Activated CD4-positive, alpha-beta T cell treated with anti-CD3 and anti-CD28 coated beads for 36 hours (primary cell): ENCODE measurements at regions not wholly inside any gene's neighbourhood (a gene's known extent, or its start where the extent isn't known, plus 50 kb on each side); places are given as distances from the start of the nearest gene placed in this dataset.

Experiments used
- ATAC-seq: fragments of 200-7000 bp; cut with Tn5 transposase; one replicate; pipeline ENCODE4 v1.10.0; 2021; ENCODE audit warnings: mild to moderate bottlenecking, moderate library complexity
- CTCF ChIA-PET: fragments of 350-600 bp; sonication (Branson Sonifier 250); formaldehyde crosslinking; loops from one replicate; lab custom pipeline; 2021; ENCODE audit warnings: antibody characterized with exemption; lab: Charles Lee
- POLR2A ChIA-PET: fragments of 350-600 bp; sonication (Branson Sonifier 250); formaldehyde crosslinking; loops from one replicate; lab custom pipeline; 2021; ENCODE audit warnings: antibody characterized with exemption, inconsistent platforms; lab: Charles Lee
- DNase-seq: peaks from one replicate; pipeline ENCODE4 v3.0.0-alpha.2; 2020
- H3K27ac Mint-ChIP-seq: one replicate; pipeline ENCODE4 v1.8.0; 2021; ENCODE audit warnings: mixed read lengths
- H3K27me3 Mint-ChIP-seq: one replicate; pipeline ENCODE4 v1.8.0; 2021; ENCODE audit warnings: mixed read lengths
- H3K36me3 Mint-ChIP-seq: one replicate; pipeline ENCODE4 v1.8.0; 2021; ENCODE audit warnings: low read depth, mixed read lengths
- H3K4me1 Mint-ChIP-seq: one replicate; pipeline ENCODE4 v1.8.0; 2021; ENCODE audit warnings: mixed read lengths
- H3K4me3 Mint-ChIP-seq: one replicate; pipeline ENCODE4 v1.8.0; 2021; ENCODE audit warnings: mild to moderate bottlenecking, moderate library complexity, mixed read lengths
- H3K9me3 Mint-ChIP-seq: one replicate; pipeline ENCODE4 v1.8.0; 2021; ENCODE audit warnings: low read depth, mixed read lengths
- intact Hi-C, 2 experiments: fragments of 100-400 bp; cut with DNase I in 1 of 2; cut with micrococcal nuclease in 1 of 2; formaldehyde crosslinking; loops; one replicate each; pipeline versions ENCODE4 v1.14.2 to v1.15.1; 2022 to 2024; cut with DNase I, micrococcal nuclease

DNA sequence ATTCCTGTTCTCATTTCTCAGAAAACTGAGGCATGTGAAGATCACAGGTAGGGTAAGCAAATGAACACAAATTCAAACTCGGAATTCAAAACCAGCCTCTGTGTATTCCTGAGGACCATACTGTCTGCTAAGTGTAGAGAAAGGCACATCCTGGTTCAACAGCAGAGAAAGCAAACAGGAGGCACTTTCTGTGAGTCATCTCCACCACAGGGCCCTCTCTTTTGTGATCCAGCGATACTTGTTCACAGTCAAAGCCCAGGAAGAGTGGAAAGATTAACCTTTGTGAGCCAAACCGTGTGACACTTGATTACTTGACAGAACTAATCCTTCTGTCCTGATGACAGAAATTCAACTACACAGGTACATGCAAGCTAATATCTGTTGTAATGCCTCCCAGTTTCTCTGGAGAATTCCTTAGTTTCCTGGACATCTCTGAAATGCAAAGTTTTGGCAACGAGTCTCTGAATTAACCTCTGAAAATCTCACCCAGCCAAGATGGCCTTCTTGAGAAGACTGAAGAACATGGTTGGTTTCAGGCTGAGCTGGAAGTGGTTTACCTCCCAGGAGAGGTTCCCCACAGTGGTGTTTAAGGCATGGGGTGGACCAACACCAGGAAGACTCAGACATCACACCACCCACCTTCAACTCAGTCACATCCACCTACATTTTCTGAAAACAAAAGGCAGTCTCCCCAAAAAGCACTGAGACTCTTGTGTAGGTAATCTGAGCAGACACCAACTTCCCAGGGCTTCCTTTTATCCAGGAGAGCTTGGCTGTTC, 98.2 kb upstream of the ERG start:
- Mint-ChIP-seq H3K4me1 (peaks cover 8% of the 10 kb centered on the region), H3K4me3 (no peak overlapping the region), H3K27me3 (peaks cover 16% of the 10 kb centered on the region), H3K9me3 (no peaks in the 10 kb centered on the region), H3K27ac (peak overlapping the region; percentile 43), H3K36me3 (no peaks in the 10 kb centered on the region)
- DNase-seq (peak; percentile 10), ATAC-seq (peak; percentile 60)
- ChIA-PET CTCF (interaction anchor here (0.6 kb wide), 1 partner anchor 737 kb away, joined by 3 read pairs; no protein-coding TSS in a partner anchor), POLR2A (no interaction called here)
- intact Hi-C loops = no loop called here

GRCh38 chr21:38597421-38597820, 99.1 kb upstream of the ERG start:
- Mint-ChIP-seq H3K27me3 (peaks cover 16% of the 10 kb centered on the region), H3K27ac (no peak overlapping the region), H3K4me1 (peaks cover 8% of the 10 kb centered on the region), H3K4me3 (no peak overlapping the region), H3K9me3 (no peaks in the 10 kb centered on the region), H3K36me3 (no peaks in the 10 kb centered on the region)
- ChIA-PET POLR2A (no interaction called here), CTCF (no interaction called here)
- DNase-seq = no peak
- intact Hi-C loops = no loop called here
- no peak for ATAC-seq

DNA sequence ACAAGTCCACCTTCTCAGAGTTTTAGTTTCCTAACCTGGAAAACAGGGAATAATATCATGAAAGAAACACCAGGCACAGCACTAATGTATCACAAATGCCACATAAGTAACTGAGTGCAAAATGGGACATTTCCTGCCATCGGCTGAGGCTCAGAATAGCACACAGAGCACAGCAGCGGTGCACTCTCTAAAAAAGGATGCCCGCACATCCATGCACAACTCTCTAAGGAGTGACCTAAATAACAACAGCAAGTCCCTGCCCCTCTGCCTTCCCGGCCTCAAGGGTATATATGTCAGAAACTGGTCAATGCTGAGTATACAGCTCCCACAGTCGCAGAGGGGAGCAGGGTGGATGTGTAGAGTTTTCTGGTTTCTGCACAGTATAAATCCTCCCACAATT, 100.1 kb upstream of the ERG start:
- intact Hi-C loops = no loop called here
- DNase-seq (no peak), ATAC-seq (no peak)
- no peaks in the 10 kb centered on the region for H3K36me3 Mint-ChIP-seq
- peaks cover 8% of the 10 kb centered on the region for H3K4me1 Mint-ChIP-seq
- CTCF ChIA-PET = no interaction called here
- H3K9me3 Mint-ChIP-seq = no peaks in the 10 kb centered on the region
- H3K27me3 Mint-ChIP-seq = peaks cover 15% of the 10 kb centered on the region
- no peak overlapping the region for H3K27ac Mint-ChIP-seq
- POLR2A ChIA-PET = no interaction called here
- H3K4me3 Mint-ChIP-seq = no peak overlapping the region

GRCh38 chr21:38599381-38599975, 101.2 kb upstream of the ERG start:
- intact Hi-C loops = no loop called here
- Mint-ChIP-seq H3K4me1 (peaks cover 8% of the 10 kb centered on the region), H3K27ac (no peak overlapping the region), H3K4me3 (no peak overlapping the region), H3K27me3 (peaks cover 14% of the 10 kb centered on the region), H3K36me3 (no peaks in the 10 kb centered on the region), H3K9me3 (no peaks in the 10 kb centered on the region)
- ChIA-PET CTCF (no interaction called here), POLR2A (no interaction called here)
- ATAC-seq = no peak
- DNase-seq = no peak

DNA sequence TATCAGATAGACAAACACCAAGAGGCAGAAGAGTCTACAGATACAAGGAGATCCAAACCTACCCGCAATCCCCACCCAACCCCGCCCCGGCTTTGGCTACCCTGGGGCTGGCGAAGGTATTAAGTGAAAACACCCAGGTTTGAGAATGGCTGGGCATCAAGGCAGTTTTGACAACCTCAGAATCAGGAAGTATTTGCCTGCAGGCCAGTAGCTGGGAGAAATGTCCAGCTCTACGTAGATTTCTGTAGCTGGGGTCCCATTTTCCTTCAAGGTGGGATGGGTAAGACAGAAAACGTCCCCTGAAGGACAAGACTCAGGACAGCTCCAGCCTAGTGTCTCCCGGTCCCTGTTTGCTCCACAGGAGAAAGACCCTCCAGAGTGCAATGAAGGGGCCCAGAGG, 101.8 kb upstream of the ERG start:
- POLR2A ChIA-PET = no interaction called here
- ATAC-seq = no peak
- intact Hi-C loops = no loop called here
- DNase-seq = no peak
- no peaks in the 10 kb centered on the region for H3K9me3 Mint-ChIP-seq
- CTCF ChIA-PET = no interaction called here
- H3K4me3 Mint-ChIP-seq = no peak overlapping the region
- no peaks in the 10 kb centered on the region for H3K36me3 Mint-ChIP-seq
- H3K4me1 Mint-ChIP-seq = peaks cover 8% of the 10 kb centered on the region
- peaks cover 9% of the 10 kb centered on the region for H3K27me3 Mint-ChIP-seq
- H3K27ac Mint-ChIP-seq = no peak overlapping the region

- Mint-ChIP-seq H3K36me3 (no peaks in the 10 kb centered on the region), H3K9me3 (no peaks in the 10 kb centered on the region), H3K27ac (no peak overlapping the region), H3K27me3 (peaks cover 3% of the 10 kb centered on the region), H3K4me1 (no peaks in the 10 kb centered on the region), H3K4me3 (no peak overlapping the region)
- DNase-seq (no peak), ATAC-seq (no peak)
- intact Hi-C loops = no loop called here
- CTCF ChIA-PET = interaction anchor here (1.3 kb wide), 1 partner anchor 15 kb away, joined by 3 read pairs; no protein-coding TSS in a partner anchor
- POLR2A ChIA-PET = no interaction called here
Observed at GRCh38 chr21:38605236-38605635, 107.0 kb upstream of the ERG start.

DNA sequence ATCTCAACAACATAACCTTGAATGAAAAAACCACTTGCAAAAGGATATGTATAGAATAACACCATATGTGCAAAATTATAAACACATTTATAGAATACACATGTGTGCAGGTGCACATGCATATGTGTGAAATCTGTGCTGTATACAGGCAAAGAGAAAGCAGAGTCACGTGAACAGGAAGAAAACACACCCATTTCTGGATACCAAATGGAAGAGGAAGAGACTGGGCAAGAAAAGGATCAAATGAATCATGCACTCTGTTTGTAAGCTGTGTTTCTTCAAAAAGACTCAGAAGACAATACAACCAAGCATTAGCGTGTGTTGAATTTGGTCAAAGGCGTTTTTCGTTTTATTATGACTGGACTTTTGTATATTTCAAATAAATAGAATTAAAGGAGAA, 111.3 kb upstream of the ERG start:
- CTCF ChIA-PET = no interaction called here
- intact Hi-C loops = no loop called here
- Mint-ChIP-seq H3K27me3 (peaks cover 7% of the 10 kb centered on the region), H3K9me3 (no peaks in the 10 kb centered on the region), H3K27ac (no peak overlapping the region), H3K36me3 (no peaks in the 10 kb centered on the region), H3K4me3 (no peak overlapping the region), H3K4me1 (no peaks in the 10 kb centered on the region)
- DNase-seq (no peak), ATAC-seq (no peak)
- POLR2A ChIA-PET = no interaction called here

DNA sequence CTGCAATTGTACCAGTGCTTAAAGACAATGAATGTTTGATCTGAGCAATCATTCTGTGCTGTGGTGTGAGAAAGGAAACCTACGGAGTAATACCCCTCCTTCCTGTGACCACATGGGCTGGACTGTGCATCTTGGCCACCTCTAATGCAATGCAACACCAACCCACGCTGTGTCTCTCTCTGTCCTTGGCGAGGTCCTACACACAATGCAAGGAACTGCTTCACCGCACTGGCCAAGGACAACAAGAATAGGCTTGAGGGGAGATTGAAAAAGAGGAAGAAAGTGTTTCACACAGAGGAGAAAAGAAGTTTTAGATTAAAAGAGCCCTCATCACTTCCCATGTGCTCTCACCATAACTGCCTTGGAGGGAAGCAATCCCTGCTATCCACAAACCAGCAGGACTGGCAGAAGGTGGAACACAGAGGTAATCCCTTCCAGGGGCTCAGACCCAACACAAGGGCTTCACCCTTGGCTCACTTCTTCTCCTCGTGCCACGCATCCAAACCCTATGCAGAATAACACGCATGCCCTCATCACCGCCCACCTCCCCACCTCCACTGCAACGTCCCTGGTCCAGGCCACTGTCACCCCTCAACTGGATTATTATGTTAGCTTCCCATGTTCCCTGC, 112.5 kb upstream of the ERG start:
- ChIA-PET CTCF (no interaction called here), POLR2A (no interaction called here)
- no peak overlapping the region for H3K4me3 Mint-ChIP-seq
- intact Hi-C loops = no loop called here
- H3K27me3 Mint-ChIP-seq = peaks cover 7% of the 10 kb centered on the region
- DNase-seq (no peak), ATAC-seq (no peak)
- H3K27ac Mint-ChIP-seq = no peak overlapping the region
- no peaks in the 10 kb centered on the region for H3K36me3 Mint-ChIP-seq
- no peaks in the 10 kb centered on the region for H3K4me1 Mint-ChIP-seq
- no peaks in the 10 kb centered on the region for H3K9me3 Mint-ChIP-seq

DNA sequence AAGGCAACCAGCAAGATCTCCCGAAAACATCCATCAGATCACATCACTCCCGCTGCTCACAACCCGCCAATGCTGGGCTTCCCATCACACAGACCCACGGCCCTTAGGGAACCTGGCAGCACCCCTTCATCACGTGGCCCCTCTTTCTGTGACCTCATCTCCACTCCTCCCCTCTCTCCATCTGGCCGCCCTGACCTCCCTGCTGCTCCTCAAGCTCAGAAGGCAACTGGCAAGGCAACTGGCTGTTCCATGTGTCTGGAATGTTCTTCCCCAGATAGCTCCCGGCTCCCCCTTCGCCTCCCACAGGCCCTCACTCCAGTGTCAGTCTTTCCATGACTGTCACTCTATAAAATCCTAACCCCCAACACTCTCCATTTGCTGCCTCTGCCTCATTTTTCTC, 113.0 kb upstream of the ERG start:
- POLR2A ChIA-PET = no interaction called here
- Mint-ChIP-seq H3K4me3 (no peak overlapping the region), H3K36me3 (no peaks in the 10 kb centered on the region), H3K27me3 (peaks cover 7% of the 10 kb centered on the region), H3K27ac (no peak overlapping the region), H3K4me1 (no peaks in the 10 kb centered on the region), H3K9me3 (no peaks in the 10 kb centered on the region)
- intact Hi-C loops = no loop called here
- ATAC-seq (no peak), DNase-seq (no peak)
- CTCF ChIA-PET = no interaction called here

- Mint-ChIP-seq H3K27ac (no peak overlapping the region), H3K9me3 (no peaks in the 10 kb centered on the region), H3K27me3 (peaks cover 7% of the 10 kb centered on the region), H3K4me3 (no peak overlapping the region), H3K36me3 (no peaks in the 10 kb centered on the region), H3K4me1 (no peaks in the 10 kb centered on the region)
- ChIA-PET POLR2A (no interaction called here), CTCF (no interaction called here)
- intact Hi-C loops = no loop called here
- ATAC-seq (no peak), DNase-seq (no peak)
Observed at GRCh38 chr21:38613686-38614085, 115.4 kb upstream of the ERG start.

DNA sequence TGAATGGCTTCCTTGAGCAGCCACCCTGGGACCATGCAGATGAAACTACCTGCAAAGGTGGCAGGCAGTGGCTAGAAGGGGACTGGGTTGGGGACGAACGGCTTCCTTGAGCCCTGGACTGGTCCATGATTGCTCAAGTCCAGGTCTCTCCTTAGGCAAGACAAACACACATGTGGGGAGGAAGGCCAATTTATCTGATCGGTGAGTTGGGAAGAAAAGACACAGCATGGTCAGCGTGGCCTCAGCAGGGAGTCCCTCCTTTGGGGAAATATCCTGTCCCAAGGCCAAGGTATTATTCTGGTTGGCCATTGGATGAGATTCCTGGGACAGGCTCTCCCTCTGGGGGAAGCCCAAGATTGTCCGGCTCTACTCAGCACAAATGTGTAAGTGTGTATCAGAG, 116.3 kb upstream of the ERG start:
- H3K27me3 Mint-ChIP-seq = peaks cover 7% of the 10 kb centered on the region
- H3K36me3 Mint-ChIP-seq = no peaks in the 10 kb centered on the region
- ATAC-seq (no peak), DNase-seq (no peak)
- intact Hi-C loops = no loop called here
- ChIA-PET CTCF (no interaction called here), POLR2A (no interaction called here)
- H3K4me3 Mint-ChIP-seq = no peak overlapping the region
- H3K27ac Mint-ChIP-seq = no peak overlapping the region
- no peaks in the 10 kb centered on the region for H3K9me3 Mint-ChIP-seq
- no peaks in the 10 kb centered on the region for H3K4me1 Mint-ChIP-seq

DNA sequence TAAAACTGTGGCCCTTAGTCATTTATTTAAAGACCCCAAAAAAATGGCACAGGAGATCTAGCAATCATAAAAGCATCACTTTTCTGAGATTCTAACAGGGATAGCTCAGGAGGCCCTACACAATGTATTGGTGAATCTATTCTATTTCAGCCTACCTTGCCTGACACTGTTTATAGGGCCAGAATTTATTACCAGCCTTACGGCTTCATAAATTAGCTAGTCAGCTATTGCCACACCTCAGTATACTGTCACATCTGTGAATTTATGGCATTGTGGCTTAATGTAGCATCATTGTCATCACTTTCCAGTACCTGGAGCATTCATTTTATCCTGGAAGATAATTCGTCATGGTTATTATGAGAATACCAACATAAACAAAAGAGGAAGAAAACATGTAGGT, 121.2 kb upstream of the ERG start:
- intact Hi-C loops = no loop called here
- DNase-seq (no peak), ATAC-seq (no peak)
- ChIA-PET CTCF (no interaction called here), POLR2A (interaction anchor here (0.6 kb wide), 1 partner anchor 80 kb away, joined by 3 read pairs; no protein-coding TSS in a partner anchor)
- Mint-ChIP-seq H3K36me3 (no peaks in the 10 kb centered on the region), H3K27ac (no peak overlapping the region), H3K27me3 (no peaks in the 10 kb centered on the region), H3K9me3 (no peaks in the 10 kb centered on the region), H3K4me3 (no peak overlapping the region), H3K4me1 (no peaks in the 10 kb centered on the region)
